ENCODE measurements at regions not wholly inside any gene's neighbourhood (a gene's known extent, or its start where the extent isn't known, plus 50 kb on each side); places are given as distances from the start of the nearest gene placed in this dataset.

DNA sequence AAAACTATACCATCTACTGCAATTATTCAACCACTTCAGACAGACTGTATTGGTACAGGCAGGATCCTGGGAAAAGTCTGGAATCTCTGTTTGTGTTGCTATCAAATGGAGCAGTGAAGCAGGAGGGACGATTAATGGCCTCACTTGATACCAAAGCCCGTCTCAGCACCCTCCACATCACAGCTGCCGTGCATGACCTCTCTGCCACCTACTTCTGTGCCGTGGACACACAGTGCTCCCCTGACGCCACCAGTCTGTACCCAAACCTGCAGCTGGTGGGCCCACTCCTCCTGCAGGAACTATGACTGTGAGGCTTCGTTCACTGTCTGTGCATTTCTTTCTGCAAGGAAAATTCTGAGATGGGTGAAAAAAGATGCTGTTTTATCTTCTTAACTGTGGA lies 284.7 kb downstream of the DAD1 start:
- intact Hi-C loops (cut with DNase I): no loop called here

DNA sequence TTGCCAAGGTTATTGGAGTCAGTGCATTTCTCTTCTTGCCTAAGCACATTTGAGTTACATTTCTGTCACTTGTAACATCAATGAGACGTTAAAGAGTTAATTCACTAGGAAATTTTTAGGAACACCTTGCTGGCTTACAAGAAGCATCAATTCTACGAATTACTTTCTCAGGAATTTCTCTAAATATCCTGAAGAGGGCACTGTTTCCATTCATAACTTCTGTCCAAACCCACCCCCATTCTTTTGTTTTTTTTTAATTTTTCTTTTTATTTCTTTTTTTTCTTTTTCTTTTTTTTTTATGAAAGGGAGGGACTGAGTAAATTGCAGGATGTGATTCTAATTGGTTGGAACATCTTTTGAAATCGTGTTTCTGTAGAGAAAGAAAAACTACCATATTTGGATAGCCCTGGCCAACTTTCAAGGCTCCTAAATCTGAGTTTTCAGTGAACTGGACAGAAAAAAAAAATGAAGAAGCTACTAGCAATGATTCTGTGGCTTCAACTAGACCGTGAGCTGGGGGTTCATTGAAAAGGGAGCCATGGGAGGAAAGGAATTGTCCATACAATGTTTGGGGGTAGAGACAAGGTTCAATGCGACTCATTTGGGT lies 285.3 kb downstream of the DAD1 start:
- no peak for DNase-seq (ENCODE audit: extremely low spot score in 2 of 2)
- Histone ChIP-seq H3K27me3 (no peaks in the 10 kb centered on the region), H3K27ac (no peak overlapping the region), H3K4me3 (no peak overlapping the region), H3K9me3 (no peaks in the 10 kb centered on the region), H3K4me1 (no peaks in the 10 kb centered on the region), H3K36me3 (no peaks in the 10 kb centered on the region)
- intact Hi-C loops (cut with DNase I): no loop called here
- TF ChIP-seq POLR2AphosphoS5 (IDR thresholded peaks at IDR 0.05; ENCODE audit: insufficient read depth in 1 of 2, low read depth in 1 of 2): no peak
- TF ChIP-seq, protein P1, sequence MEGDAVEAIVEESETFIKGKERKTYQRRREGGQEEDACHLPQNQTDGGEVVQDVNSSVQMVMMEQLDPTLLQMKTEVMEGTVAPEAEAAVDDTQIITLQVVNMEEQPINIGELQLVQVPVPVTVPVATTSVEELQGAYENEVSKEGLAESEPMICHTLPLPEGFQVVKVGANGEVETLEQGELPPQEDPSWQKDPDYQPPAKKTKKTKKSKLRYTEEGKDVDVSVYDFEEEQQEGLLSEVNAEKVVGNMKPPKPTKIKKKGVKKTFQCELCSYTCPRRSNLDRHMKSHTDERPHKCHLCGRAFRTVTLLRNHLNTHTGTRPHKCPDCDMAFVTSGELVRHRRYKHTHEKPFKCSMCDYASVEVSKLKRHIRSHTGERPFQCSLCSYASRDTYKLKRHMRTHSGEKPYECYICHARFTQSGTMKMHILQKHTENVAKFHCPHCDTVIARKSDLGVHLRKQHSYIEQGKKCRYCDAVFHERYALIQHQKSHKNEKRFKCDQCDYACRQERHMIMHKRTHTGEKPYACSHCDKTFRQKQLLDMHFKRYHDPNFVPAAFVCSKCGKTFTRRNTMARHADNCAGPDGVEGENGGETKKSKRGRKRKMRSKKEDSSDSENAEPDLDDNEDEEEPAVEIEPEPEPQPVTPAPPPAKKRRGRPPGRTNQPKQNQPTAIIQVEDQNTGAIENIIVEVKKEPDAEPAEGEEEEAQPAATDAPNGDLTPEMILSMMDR (IDR thresholded peaks at IDR 0.05): no peak
- TF ChIP-seq POLR2A (IDR thresholded peaks at IDR 0.05): no peak

More for the DNA sequence above, 284.7 kb downstream of the DAD1 start:
- Histone ChIP-seq H3K9me3 (no peaks in the 10 kb centered on the region), H3K4me3 (no peak overlapping the region), H3K27ac (no peak overlapping the region), H3K4me1 (no peaks in the 10 kb centered on the region), H3K36me3 (no peaks in the 10 kb centered on the region), H3K27me3 (no peaks in the 10 kb centered on the region)
- no peak for DNase-seq (ENCODE audit: extremely low spot score in 2 of 2)
- TF ChIP-seq, protein P1 (IDR thresholded peaks at IDR 0.05): no peak
- TF ChIP-seq POLR2A (IDR thresholded peaks at IDR 0.05) (no peak), POLR2AphosphoS5 (IDR thresholded peaks at IDR 0.05; ENCODE audit: insufficient read depth in 1 of 2, low read depth in 1 of 2) (no peak)

GRCh38 chr14:22300646-22301045 lies 288.4 kb downstream of the DAD1 start:
- Histone ChIP-seq H3K27ac (no peak overlapping the region), H3K4me3 (no peak overlapping the region), H3K36me3 (no peaks in the 10 kb centered on the region), H3K9me3 (no peaks in the 10 kb centered on the region), H3K27me3 (no peaks in the 10 kb centered on the region), H3K4me1 (peaks cover 7% of the 10 kb centered on the region)
- no peak for TF ChIP-seq POLR2AphosphoS5 (IDR thresholded peaks at IDR 0.05; ENCODE audit: insufficient read depth in 1 of 2, low read depth in 1 of 2)
- TF ChIP-seq, protein P1 (IDR thresholded peaks at IDR 0.05): no peak
- no peak for TF ChIP-seq POLR2A (IDR thresholded peaks at IDR 0.05)
- DNase-seq (ENCODE audit: extremely low spot score in 2 of 2): no peak
- intact Hi-C loops (cut with DNase I): no loop called here

- no peaks in the 10 kb centered on the region for H3K9me3 ChIP-seq
- H3K27ac ChIP-seq: no peak overlapping the region
- H3K4me1 ChIP-seq: peaks cover 7% of the 10 kb centered on the region
- H3K4me3 ChIP-seq: no peak overlapping the region
- H3K36me3 ChIP-seq: no peaks in the 10 kb centered on the region
- TF ChIP-seq POLR2AphosphoS5 (IDR thresholded peaks at IDR 0.05; ENCODE audit: insufficient read depth in 1 of 2, low read depth in 1 of 2): no peak
- TF ChIP-seq, protein P1 (IDR thresholded peaks at IDR 0.05): no peak
- no peak for TF ChIP-seq POLR2A (IDR thresholded peaks at IDR 0.05)
- H3K27me3 ChIP-seq: no peaks in the 10 kb centered on the region
- intact Hi-C loops (cut with DNase I): no loop called here
- DNase-seq (ENCODE audit: extremely low spot score in 2 of 2): no peak
Measured at GRCh38 chr14:22297376-22297775, 291.6 kb downstream of the DAD1 start.

- H3K9me3 ChIP-seq: no peaks in the 10 kb centered on the region
- H3K4me1 ChIP-seq: peaks cover 7% of the 10 kb centered on the region
- H3K4me3 ChIP-seq: no peak overlapping the region
- intact Hi-C loops (cut with DNase I): no loop called here
- TF ChIP-seq POLR2AphosphoS5 (IDR thresholded peaks at IDR 0.05; ENCODE audit: insufficient read depth in 1 of 2, low read depth in 1 of 2): no peak
- no peak for TF ChIP-seq POLR2A (IDR thresholded peaks at IDR 0.05)
- TF ChIP-seq, protein P1 (IDR thresholded peaks at IDR 0.05): no peak
- DNase-seq (ENCODE audit: extremely low spot score in 2 of 2): no peak
- H3K27ac ChIP-seq: no peak overlapping the region
- H3K27me3 ChIP-seq: no peaks in the 10 kb centered on the region
- H3K36me3 ChIP-seq: no peaks in the 10 kb centered on the region
Measured at GRCh38 chr14:22296722-22297121, 292.3 kb downstream of the DAD1 start.

Measured in vagina (tissue), 2 donors.